ENCODE measurements at regions not wholly inside any gene's neighbourhood (a gene's known extent, or its start where the extent isn't known, plus 50 kb on each side); places are given as distances from the start of the nearest gene placed in this dataset.

DNA sequence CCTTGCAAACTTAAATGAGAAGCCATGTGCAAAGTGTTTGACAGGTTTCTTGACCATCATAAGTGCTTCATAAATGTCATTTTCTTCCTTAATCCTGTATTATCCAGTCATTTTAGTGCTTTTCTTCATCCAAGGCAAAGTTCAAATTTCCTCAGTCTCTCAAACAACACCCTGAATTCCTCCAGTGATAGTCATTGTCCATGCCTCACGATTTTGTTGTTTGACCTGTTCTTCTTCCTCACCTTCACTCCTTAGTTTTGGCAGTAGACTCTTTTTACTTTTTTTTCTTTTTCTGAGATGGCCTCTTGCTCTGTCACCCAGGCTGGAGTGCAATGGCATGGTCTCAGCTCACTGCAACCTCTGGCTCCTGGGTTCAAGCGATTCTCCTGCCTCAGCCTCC, 1257.3 kb downstream of the FAM181B start:
- H4K20me1 ChIP-seq (ENCODE audit: control insufficient read depth, insufficient read depth), result no peaks in the 10 kb centered on the region
- POLR2A ChIA-PET, result no interaction called here
- H3K36me3 ChIP-seq (ENCODE audit: control insufficient read depth in 2 of 2, insufficient read depth in 2 of 2, low read length in 1 of 2), result no peaks in the 10 kb centered on the region
- H3K27ac ChIP-seq (ENCODE audit: control insufficient read depth, insufficient read depth), result no peak overlapping the region
- ATAC-seq (no peak), FAIRE-seq (no peak), DNase-seq (ENCODE audit: low read depth, low spot score) (no peak)
- no peaks in the 10 kb centered on the region for H3K79me2 ChIP-seq (ENCODE audit: control insufficient read depth, insufficient read depth, low read length)
- no peak for TF ChIP-seq STAT1 (conservative IDR thresholded peaks at IDR 0.05)
- TF ChIP-seq, protein P1, sequence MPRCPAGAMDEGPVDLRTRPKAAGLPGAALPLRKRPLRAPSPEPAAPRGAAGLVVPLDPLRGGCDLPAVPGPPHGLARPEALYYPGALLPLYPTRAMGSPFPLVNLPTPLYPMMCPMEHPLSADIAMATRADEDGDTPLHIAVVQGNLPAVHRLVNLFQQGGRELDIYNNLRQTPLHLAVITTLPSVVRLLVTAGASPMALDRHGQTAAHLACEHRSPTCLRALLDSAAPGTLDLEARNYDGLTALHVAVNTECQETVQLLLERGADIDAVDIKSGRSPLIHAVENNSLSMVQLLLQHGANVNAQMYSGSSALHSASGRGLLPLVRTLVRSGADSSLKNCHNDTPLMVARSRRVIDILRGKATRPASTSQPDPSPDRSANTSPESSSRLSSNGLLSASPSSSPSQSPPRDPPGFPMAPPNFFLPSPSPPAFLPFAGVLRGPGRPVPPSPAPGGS (IDR thresholded peaks at IDR 0.05; ENCODE audit: borderline replicate concordance, insufficient read depth, low read depth, low read length, poor library complexity, severe bottlenecking), result no peak
- TF ChIP-seq BACH1 (IDR thresholded peaks at IDR 0.05; ENCODE audit: borderline replicate concordance), result no peak
- no peak for TF ChIP-seq HDGF (IDR thresholded peaks at IDR 0.05)
- no peak for TF ChIP-seq SPI1 (IDR thresholded peaks at IDR 0.05; ENCODE audit: borderline replicate concordance, insufficient read depth, low read depth, low read length)
- TF ChIP-seq, protein P2, sequence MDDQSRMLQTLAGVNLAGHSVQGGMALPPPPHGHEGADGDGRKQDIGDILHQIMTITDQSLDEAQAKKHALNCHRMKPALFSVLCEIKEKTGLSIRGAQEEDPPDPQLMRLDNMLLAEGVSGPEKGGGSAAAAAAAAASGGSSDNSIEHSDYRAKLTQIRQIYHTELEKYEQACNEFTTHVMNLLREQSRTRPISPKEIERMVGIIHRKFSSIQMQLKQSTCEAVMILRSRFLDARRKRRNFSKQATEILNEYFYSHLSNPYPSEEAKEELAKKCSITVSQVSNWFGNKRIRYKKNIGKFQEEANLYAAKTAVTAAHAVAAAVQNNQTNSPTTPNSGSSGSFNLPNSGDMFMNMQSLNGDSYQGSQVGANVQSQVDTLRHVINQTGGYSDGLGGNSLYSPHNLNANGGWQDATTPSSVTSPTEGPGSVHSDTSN (IDR thresholded peaks at IDR 0.05; ENCODE audit: insufficient replicate concordance, low read depth, low read length), result no peak
- no peak for TF ChIP-seq TARDBP (IDR thresholded peaks at IDR 0.05; ENCODE audit: borderline replicate concordance)
- TF ChIP-seq NFYB (IDR thresholded peaks at IDR 0.05; ENCODE audit: insufficient read depth, low read depth, low read length), result no peak
- TF ChIP-seq, protein P3, sequence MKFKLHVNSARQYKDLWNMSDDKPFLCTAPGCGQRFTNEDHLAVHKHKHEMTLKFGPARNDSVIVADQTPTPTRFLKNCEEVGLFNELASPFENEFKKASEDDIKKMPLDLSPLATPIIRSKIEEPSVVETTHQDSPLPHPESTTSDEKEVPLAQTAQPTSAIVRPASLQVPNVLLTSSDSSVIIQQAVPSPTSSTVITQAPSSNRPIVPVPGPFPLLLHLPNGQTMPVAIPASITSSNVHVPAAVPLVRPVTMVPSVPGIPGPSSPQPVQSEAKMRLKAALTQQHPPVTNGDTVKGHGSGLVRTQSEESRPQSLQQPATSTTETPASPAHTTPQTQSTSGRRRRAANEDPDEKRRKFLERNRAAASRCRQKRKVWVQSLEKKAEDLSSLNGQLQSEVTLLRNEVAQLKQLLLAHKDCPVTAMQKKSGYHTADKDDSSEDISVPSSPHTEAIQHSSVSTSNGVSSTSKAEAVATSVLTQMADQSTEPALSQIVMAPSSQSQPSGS (IDR thresholded peaks at IDR 0.05; ENCODE audit: low read length), result no peak
- TF ChIP-seq MYB (IDR thresholded peaks at IDR 0.05; ENCODE audit: borderline replicate concordance, low read depth, low read length), result no peak
- TF ChIP-seq ZNF384 (IDR thresholded peaks at IDR 0.05; ENCODE audit: borderline replicate concordance, low read depth, low read length), result no peak
- TF ChIP-seq IKZF2 (IDR thresholded peaks at IDR 0.05), result no peak
- no peak for TF ChIP-seq RAD51 (IDR thresholded peaks at IDR 0.05)
- in situ Hi-C loops (cut with MboI), result no loop called here
- RAD21 ChIA-PET (ENCODE audit: unreplicated experiment), result no interaction called here
- no peaks in the 10 kb centered on the region for H3K4me1 ChIP-seq (ENCODE audit: control insufficient read depth, insufficient read depth, low read length)
- SMC1A ChIA-PET (ENCODE audit: uncharacterized antibody, unreplicated experiment), result no interaction called here
- H3K4me3 ChIP-seq, result no peak overlapping the region
- no peaks in the 10 kb centered on the region for H3K27me3 ChIP-seq (replicated peaks in 1 of 2; ENCODE audit: control insufficient read depth in 2 of 2, insufficient read depth in 2 of 2, low read length in 1 of 2)
- CTCF ChIA-PET, result no interaction called here
- no peak overlapping the region for H3K9ac ChIP-seq (ENCODE audit: control insufficient read depth, insufficient read depth, low read length)
- no TSS peak for BruUV-seq (replicated peaks)
- H3K9me3 ChIP-seq (replicated peaks; ENCODE audit: control insufficient read depth, insufficient read depth, low read length), result no peaks in the 10 kb centered on the region
- H3K4me2 ChIP-seq (ENCODE audit: control insufficient read depth, insufficient read depth), result no peak overlapping the region
- 0% methylated on average over 2 of the region's 2 CpGs for WGBS (ENCODE audit: insufficient coverage, insufficient replicate concordance, low lambda C conversion rate, missing lambda C conversion rate)
- intact Hi-C loops (cut with micrococcal nuclease; ENCODE audit: unreplicated experiment), result no loop called here
- no peak overlapping the region for H2AFZ ChIP-seq (ENCODE audit: control insufficient read depth, low read depth, low read length)
